Effector memory CD8-positive, alpha-beta T cell (primary cell): ENCODE measurements at regions not wholly inside any gene's neighbourhood (a gene's known extent, or its start where the extent isn't known, plus 50 kb on each side); places are given as distances from the start of the nearest gene placed in this dataset.
"Not testable (repeated sequence)": the region's sequence is repeated elsewhere in the genome, so short reads cannot be mapped to it uniquely, and the experiment has no call there.

ENCODE experiments used
- ATAC-seq: fragments of 150-1000 bp; cut with Tn5 transposase; replicated peaks from 2 replicates; pipeline ENCODE4 v1.10.0; 2021; ENCODE audit warnings: mild to moderate bottlenecking, moderate library complexity
- DNase-seq, 3 experiments: peaks; one replicate each; pipeline ENCODE4 v3.0.0; 2021
- H3K27ac Mint-ChIP-seq, 2 donors: one replicate each; pipeline ENCODE4 v1.8.0; 2022; ENCODE audit warnings: mild to moderate bottlenecking in 2 of 2, mixed read lengths in 2 of 2, moderate library complexity in 2 of 2
- H3K27me3 Mint-ChIP-seq, 2 donors: one replicate each; pipeline ENCODE4 v1.8.0; 2022; ENCODE audit warnings: mixed read lengths in 2 of 2
- H3K36me3 Mint-ChIP-seq: one replicate; pipeline ENCODE4 v1.8.0; 2022; ENCODE audit warnings: mild to moderate bottlenecking, moderate library complexity, mixed read lengths; ENCODE audit not compliant: insufficient read depth
- H3K4me1 Mint-ChIP-seq, 2 donors: one replicate each; pipeline ENCODE4 v1.8.0; 2022; ENCODE audit warnings: low read depth in 2 of 2, mixed read lengths in 2 of 2
- H3K4me3 Mint-ChIP-seq, 2 donors: one replicate each; pipeline ENCODE4 v1.8.0; 2022; ENCODE audit warnings: mild to moderate bottlenecking in 2 of 2, mixed read lengths in 2 of 2, moderate library complexity in 2 of 2
- H3K9me3 Mint-ChIP-seq, 2 donors: one replicate each; pipeline ENCODE4 v1.8.0; 2022; ENCODE audit warnings: mixed read lengths in 2 of 2

DNA sequence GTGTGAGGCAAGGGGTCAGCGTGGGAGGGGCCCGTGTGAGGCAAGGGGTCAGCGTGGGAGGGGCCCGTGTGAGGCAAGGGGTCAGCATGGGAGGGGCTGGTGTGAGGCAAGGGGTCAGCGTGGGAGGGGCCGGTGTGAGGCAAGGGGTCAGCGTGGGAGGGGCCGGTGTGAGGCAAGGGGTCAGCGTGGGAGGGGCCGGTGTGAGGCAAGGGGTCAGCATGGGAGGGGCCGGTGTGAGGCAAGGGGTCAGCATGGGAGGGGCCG is 119.2 kb downstream of the SEPTIN14 start:
- H3K9me3 Mint-ChIP-seq, H3K36me3 Mint-ChIP-seq, ATAC-seq, H3K4me1 Mint-ChIP-seq, H3K27ac Mint-ChIP-seq, H3K27me3 Mint-ChIP-seq, DNase-seq, H3K4me3 Mint-ChIP-seq: not testable (repeated sequence)

DNA sequence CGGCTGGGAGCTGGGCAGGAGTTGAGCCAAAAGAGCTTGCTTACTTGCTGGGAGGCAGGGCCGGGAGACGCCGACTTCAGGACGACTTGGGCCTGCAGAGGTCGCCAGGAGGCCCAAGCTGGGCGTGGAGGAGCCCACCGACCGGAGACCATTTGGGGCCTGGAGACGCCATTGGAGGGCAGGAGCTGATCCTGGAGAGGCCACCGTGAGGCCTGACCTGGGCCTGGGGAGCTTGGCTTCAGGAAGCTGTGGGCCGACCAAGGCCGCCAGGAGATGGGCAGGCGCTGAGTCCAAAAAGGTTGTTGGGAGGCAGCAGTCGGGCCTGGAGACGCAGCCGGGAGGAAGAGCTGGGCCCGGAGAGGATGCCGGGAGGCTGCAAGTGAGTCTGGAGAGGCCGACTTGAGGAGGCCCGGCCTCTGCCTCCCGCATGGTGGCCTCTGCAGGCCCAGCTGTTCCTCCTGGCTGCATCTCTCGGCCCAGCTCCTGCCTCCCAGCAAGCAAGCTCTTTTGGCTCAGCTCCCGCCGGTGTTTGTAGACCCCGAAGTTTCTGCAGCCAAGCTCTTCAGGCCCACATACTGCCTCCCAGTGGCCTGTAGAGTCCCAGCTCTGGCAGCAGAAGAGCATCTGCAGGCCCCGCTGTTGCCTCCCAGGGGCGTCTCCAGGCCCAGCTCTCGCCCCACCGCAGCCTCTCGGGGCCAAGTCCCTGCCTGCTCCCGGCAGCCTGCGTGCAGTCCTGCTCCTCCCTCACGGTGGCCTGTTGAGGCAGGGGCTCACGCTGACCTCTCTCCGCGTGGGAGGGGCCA is 119.7 kb downstream of the SEPTIN14 start:
- H3K4me1 Mint-ChIP-seq, H3K36me3 Mint-ChIP-seq, ATAC-seq, H3K27ac Mint-ChIP-seq, DNase-seq, H3K4me3 Mint-ChIP-seq, H3K9me3 Mint-ChIP-seq, H3K27me3 Mint-ChIP-seq: not testable (repeated sequence)

GRCh38 chr7:55741721-55742631 is 120.6 kb downstream of the SEPTIN14 start:
- DNase-seq, H3K27ac Mint-ChIP-seq, H3K4me3 Mint-ChIP-seq, H3K4me1 Mint-ChIP-seq, H3K27me3 Mint-ChIP-seq, H3K36me3 Mint-ChIP-seq, H3K9me3 Mint-ChIP-seq, ATAC-seq: not testable (repeated sequence)

DNA sequence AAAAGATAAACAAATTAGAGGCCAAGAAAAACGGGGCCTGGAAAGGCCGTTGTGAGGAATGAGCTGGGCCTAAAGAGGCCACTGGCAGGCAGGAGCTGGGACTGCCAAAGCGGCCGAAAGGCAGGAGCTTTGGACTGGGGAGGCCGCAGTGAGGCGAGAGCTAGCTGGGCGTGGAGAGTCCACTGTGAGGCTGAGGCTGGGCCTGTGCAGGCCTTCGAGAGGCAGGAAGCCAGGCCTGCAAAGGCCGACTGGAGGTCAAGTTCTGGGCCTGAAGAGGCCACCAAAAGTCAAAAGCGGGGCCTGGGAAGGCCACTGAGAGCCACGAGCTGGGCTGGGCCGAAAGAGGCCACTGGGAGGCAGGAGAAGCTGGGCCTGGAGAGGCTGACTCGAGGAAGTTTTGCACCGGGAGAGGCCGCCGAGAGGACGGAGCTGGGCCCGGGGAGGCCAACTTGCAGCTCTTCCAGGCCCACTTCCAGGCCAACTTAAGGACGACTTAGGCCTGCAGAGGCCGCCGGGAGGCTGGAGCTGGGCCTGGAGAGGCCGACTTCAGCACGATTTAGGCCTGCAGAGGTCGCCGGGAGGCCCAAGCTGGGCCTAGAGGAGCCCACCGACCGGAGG is 121.8 kb downstream of the SEPTIN14 start:
- H3K27me3 Mint-ChIP-seq, H3K4me3 Mint-ChIP-seq, H3K4me1 Mint-ChIP-seq, ATAC-seq, H3K9me3 Mint-ChIP-seq, H3K36me3 Mint-ChIP-seq, DNase-seq: not testable (repeated sequence)
- peak overlapping the region in 1 of 2 donors; percentile 73 for H3K27ac Mint-ChIP-seq

DNA sequence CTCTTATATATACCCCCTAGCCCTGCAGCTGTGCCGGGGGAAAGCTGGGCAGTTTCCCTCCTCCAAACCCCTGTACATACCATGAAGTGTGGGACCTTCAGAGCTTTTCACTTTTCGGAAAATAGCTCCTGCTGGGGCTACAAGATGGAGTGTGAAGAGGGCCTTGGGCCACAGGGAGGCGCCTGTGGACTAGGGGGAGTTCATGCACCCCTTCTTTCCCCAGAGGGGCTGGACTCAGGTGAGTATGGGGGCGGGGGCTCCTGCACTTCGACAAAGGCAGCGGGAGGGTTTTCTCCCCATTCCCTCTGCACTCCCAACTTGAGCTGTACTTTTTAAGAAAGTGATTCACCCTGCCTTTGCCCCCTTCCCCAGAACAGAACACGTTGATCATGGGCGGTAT is 122.5 kb downstream of the SEPTIN14 start:
- not testable (repeated sequence) for H3K9me3 Mint-ChIP-seq, DNase-seq

DNA sequence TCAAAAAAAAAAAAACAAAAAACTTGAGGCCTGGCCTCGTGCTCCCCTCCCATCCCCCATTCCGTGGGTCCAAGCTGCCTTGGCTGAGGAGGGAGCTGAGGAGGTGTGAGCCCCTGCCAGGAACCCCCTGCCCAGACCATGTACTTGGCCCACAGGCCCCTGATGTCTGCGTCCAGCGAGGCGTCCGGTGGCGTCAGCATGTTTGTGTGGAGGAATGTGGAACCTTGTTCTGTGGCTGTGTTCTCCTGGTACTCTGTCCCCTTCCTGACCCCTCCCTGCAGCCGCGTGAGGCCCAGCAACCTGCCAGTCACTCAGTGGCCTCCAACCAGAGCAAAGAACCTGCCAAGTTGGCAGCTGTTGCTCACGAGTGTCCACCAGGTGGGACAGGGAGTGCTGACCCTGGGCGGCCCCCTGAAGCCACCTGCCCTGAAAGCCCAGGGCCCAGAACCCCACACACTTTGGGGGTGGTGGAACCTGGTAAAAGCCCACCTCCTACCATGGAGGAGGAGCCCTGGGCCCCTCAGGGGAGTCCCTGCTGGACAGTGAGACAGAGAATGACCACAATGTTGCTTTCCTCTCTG is 125.8 kb downstream of the SEPTIN14 start:
- H3K27me3 Mint-ChIP-seq, ATAC-seq, H3K36me3 Mint-ChIP-seq, H3K4me1 Mint-ChIP-seq, H3K27ac Mint-ChIP-seq, DNase-seq, H3K9me3 Mint-ChIP-seq, H3K4me3 Mint-ChIP-seq: not testable (repeated sequence)

More for the DNA sequence above, 122.5 kb downstream of the SEPTIN14 start:
- H3K27me3 Mint-ChIP-seq, ATAC-seq, H3K4me1 Mint-ChIP-seq, H3K4me3 Mint-ChIP-seq, H3K27ac Mint-ChIP-seq, H3K36me3 Mint-ChIP-seq: not testable (repeated sequence)

DNA sequence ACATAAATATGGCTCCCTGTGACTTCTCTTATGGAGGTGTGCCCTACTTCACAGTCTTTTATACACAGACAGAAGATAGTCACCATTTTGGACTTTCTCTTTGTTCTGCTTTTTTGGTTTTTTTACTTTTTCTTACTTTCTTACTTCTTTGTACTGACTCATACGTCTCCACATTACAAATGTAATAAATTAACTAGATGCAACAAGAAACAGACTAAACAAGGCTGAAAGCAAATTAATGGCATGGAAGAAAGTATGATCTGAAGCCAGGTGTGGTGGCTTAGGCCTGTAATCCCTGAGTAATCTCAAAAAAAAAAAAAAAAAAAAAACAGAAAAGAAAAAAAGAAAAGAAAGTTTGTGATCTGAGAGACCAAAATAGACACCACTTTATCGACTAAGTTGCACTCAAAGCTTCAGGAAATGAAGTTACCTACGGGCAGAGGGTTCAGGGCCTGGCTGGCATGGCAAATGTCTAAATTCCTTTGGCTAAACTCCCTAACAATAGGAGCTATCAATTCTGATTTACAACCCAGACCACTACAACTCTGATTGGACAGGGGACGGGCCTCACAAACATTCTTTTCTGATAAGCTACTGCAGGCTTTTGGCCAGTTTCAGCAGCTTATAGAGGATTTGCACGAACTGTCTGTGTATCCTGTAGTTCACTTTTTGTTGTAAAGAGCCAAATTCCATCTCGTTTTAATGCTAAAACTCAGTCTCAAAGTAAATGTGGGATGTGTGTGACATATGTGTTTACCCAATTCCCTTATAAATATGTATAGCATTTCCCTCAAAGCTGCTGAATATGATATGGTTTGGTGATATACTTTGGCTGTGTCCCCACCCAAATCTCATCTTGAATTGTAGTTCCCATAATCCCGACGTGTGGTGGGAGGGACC is 129.1 kb downstream of the SEPTIN14 start:
- no peak overlapping the region for H3K4me3 Mint-ChIP-seq
- H3K36me3 Mint-ChIP-seq = peaks cover 4% of the 10 kb centered on the region
- no peak for DNase-seq
- no peaks in the 10 kb centered on the region for H3K9me3 Mint-ChIP-seq
- no peaks in the 10 kb centered on the region for H3K27me3 Mint-ChIP-seq
- no peak for ATAC-seq
- H3K27ac Mint-ChIP-seq = no peak overlapping the region
- no peaks in the 10 kb centered on the region for H3K4me1 Mint-ChIP-seq

- no peak overlapping the region for H3K4me3 Mint-ChIP-seq
- H3K27ac Mint-ChIP-seq = no peak overlapping the region
- no peaks in the 10 kb centered on the region for H3K4me1 Mint-ChIP-seq
- no peak for DNase-seq
- no peaks in the 10 kb centered on the region for H3K27me3 Mint-ChIP-seq
- H3K9me3 Mint-ChIP-seq = no peaks in the 10 kb centered on the region
- ATAC-seq = no peak
- peaks cover 4% of the 10 kb centered on the region for H3K36me3 Mint-ChIP-seq
Measured at GRCh38 chr7:55731931-55732330, 130.6 kb downstream of the SEPTIN14 start.

GRCh38 chr7:55730197-55730596 is 132.4 kb downstream of the SEPTIN14 start:
- H3K4me1 Mint-ChIP-seq = no peaks in the 10 kb centered on the region
- no peak overlapping the region for H3K4me3 Mint-ChIP-seq
- ATAC-seq (no peak), DNase-seq (no peak)
- no peaks in the 10 kb centered on the region for H3K27me3 Mint-ChIP-seq
- H3K27ac Mint-ChIP-seq = no peak overlapping the region
- H3K36me3 Mint-ChIP-seq = peaks cover 4% of the 10 kb centered on the region
- no peaks in the 10 kb centered on the region for H3K9me3 Mint-ChIP-seq

DNA sequence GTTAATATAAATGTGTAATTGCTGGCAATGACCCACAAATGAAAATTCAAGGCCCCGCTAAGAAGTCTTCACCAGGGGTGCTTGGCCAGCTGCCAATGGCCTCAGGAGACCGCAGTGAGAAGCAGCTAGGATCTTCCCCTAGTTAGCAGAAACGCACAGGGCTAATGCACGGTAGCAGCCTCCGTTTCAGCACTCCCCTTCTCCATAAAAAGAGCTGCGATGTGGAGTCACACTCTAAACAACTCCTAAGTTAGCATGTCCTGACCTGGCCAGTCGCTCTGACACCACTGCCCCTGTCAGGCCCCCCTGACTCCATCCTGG is 139.0 kb downstream of the SEPTIN14 start:
- H3K9me3 Mint-ChIP-seq = no peaks in the 10 kb centered on the region
- H3K27ac Mint-ChIP-seq = no peak overlapping the region
- ATAC-seq (no peak), DNase-seq (no peak)
- H3K36me3 Mint-ChIP-seq = no peaks in the 10 kb centered on the region
- H3K27me3 Mint-ChIP-seq = peaks cover 6% of the 10 kb centered on the region in 2 donors
- H3K4me1 Mint-ChIP-seq = peaks cover 0 to 2% of the 10 kb centered on the region in 2 donors
- no peak overlapping the region for H3K4me3 Mint-ChIP-seq

- H3K4me3 Mint-ChIP-seq, H3K27ac Mint-ChIP-seq, H3K9me3 Mint-ChIP-seq, H3K4me1 Mint-ChIP-seq, H3K27me3 Mint-ChIP-seq, DNase-seq, H3K36me3 Mint-ChIP-seq: not testable (repeated sequence)
- ATAC-seq = peak; percentile 72
Measured at GRCh38 chr7:55722874-55723620, 139.5 kb downstream of the SEPTIN14 start.

GRCh38 chr7:55721004-55721403 is 141.5 kb downstream of the SEPTIN14 start:
- not testable (repeated sequence) for DNase-seq, H3K4me3 Mint-ChIP-seq, H3K27me3 Mint-ChIP-seq, H3K4me1 Mint-ChIP-seq, H3K9me3 Mint-ChIP-seq, H3K27ac Mint-ChIP-seq, ATAC-seq, H3K36me3 Mint-ChIP-seq
